HCT116 (cell line): ENCODE measurements at regions not wholly inside any gene's neighbourhood (a gene's known extent, or its start where the extent isn't known, plus 50 kb on each side); places are given as distances from the start of the nearest gene placed in this dataset.

Experiments used
- ATAC-seq: fragments of 200-7000 bp; cut with Tn5 transposase; 2 replicates; pipeline ENCODE4 v1.9.1; 2020; ENCODE audit warnings: mild to moderate bottlenecking, moderate library complexity
- BruUV-seq: library from RNA; stranded (reverse); fragments of 400-500 nt; replicated peaks from 2 replicates; lab custom pipeline; 2021; lab: Mats Ljungman, UMichigan
- CTCF ChIA-PET: fragments of 300-600 bp; sonication (Branson Sonifier 250); formaldehyde crosslinking; loops from one replicate; lab custom pipeline; 2021; ENCODE audit warnings: antibody characterized with exemption; lab: Charles Lee
- POLR2A ChIA-PET: fragments of 300-600, 350-600 bp; sonication (Branson Sonifier 250); formaldehyde crosslinking; loops from one replicate; lab custom pipeline; 2021; ENCODE audit warnings: antibody characterized with exemption; lab: Charles Lee
- RAD21 ChIA-PET, 2 experiments: fragments of 300-600 bp; sonication (Branson Sonifier 250); formaldehyde crosslinking; loops; one replicate each; lab custom pipeline; 2023; ENCODE audit warnings: low total read pairs in 2 of 2; ENCODE audit not compliant: uncharacterized antibody in 2 of 2, unreplicated experiment in 2 of 2, low non-redundant PET in 1 of 2; lab: Charles Lee
- DNase-seq: peaks from one replicate; pipeline ENCODE4 v3.0.0-alpha.2; 2010; ENCODE audit warnings: low read depth, low spot score
- H2AFZ ChIP-seq: fragments of 200-600 bp; shearing (Covaris generic), sonication (generic); 2 replicates; pipeline ENCODE4 v1.6.1; 2017; ENCODE audit warnings: low read depth, mixed run types, mixed read lengths, antibody characterized with exemption, low read length; ENCODE audit not compliant: poor library complexity, severe bottlenecking
- H3K27ac ChIP-seq: 2 replicates; pipeline ENCODE4 v1.5.1; 2012; ENCODE audit warnings: low read depth, low read length
- H3K27me3 ChIP-seq: fragments of 200-600 bp; sonication (generic); 2 replicates; pipeline ENCODE4 v1.6.1; 2016; ENCODE audit warnings: mixed run types, low read length, mixed read lengths; ENCODE audit not compliant: insufficient read depth
- H3K36me3 ChIP-seq, 2 experiments: fragments of 200-500 bp in 1 of 2; fragments of 200-600 bp in 1 of 2; sonication (Bioruptor generic) in 1 of 2; sonication (generic) in 1 of 2; 2 replicates each; pipeline versions ENCODE4 v1.5.1 to v1.6.1; 2014 to 2016; ENCODE audit warnings: low read length in 2 of 2, inconsistent platforms in 1 of 2, mixed read lengths in 1 of 2, mixed run types in 1 of 2; ENCODE audit not compliant: insufficient read depth in 2 of 2, control insufficient read depth in 1 of 2
- H3K4me1 ChIP-seq, 2 experiments: fragments of 200-600 bp in 1 of 2; sonication (generic) in 1 of 2; 2 replicates each; pipeline versions ENCODE4 v1.5.1 to v1.6.1; 2012 to 2017; ENCODE audit warnings: low read length in 2 of 2, inconsistent platforms in 1 of 2, mild to moderate bottlenecking in 1 of 2, mixed read lengths in 1 of 2, mixed run types in 1 of 2, moderate library complexity in 1 of 2; ENCODE audit not compliant: insufficient read depth in 2 of 2, control insufficient read depth in 1 of 2
- H3K4me2 ChIP-seq: fragments of 200-600 bp; sonication (generic); 2 replicates; pipeline ENCODE4 v1.6.1; 2017; ENCODE audit warnings: mixed run types, low read length, mixed read lengths
- H3K4me3 ChIP-seq, 2 experiments: fragments of 200-600 bp in 1 of 2; sonication (generic) in 1 of 2; replicated peaks in 1 of 2; 2 replicates each; pipeline ENCODE4 v1.5.1; 2011 to 2016; ENCODE audit warnings: low read length in 2 of 2, control low read depth in 1 of 2, low read depth in 1 of 2, mild to moderate bottlenecking in 1 of 2, mixed read lengths in 1 of 2, mixed run types in 1 of 2
- H3K79me2 ChIP-seq: fragments of 200-600 bp; sonication (generic); 2 replicates; pipeline ENCODE4 v1.6.1; 2017; ENCODE audit warnings: mild to moderate bottlenecking, mixed run types, low read length, moderate library complexity, mixed read lengths; ENCODE audit not compliant: insufficient read depth
- H3K9ac ChIP-seq: fragments of 200-600 bp; sonication (generic); 2 replicates; pipeline ENCODE4 v1.6.1; 2016; ENCODE audit warnings: low read length, mixed read lengths
- H3K9me2 ChIP-seq: fragments of 200-600 bp; sonication (generic), shearing (Covaris generic); 2 replicates; pipeline ENCODE4 v1.6.1; 2017; ENCODE audit warnings: mixed run types, mild to moderate bottlenecking, moderate library complexity; ENCODE audit not compliant: insufficient read depth
- H3K9me3 ChIP-seq, 2 experiments: fragments of 200-500 bp in 1 of 2; fragments of 200-600 bp in 1 of 2; sonication (Bioruptor generic) in 1 of 2; sonication (generic) in 1 of 2; 2 replicates each; pipeline ENCODE4 v1.6.1; 2014 to 2017; ENCODE audit warnings: low read length in 2 of 2, mixed read lengths in 2 of 2, inconsistent platforms in 1 of 2, low read depth in 1 of 2, mild to moderate bottlenecking in 1 of 2, mixed run types in 1 of 2, moderate library complexity in 1 of 2; ENCODE audit not compliant: control insufficient read depth in 1 of 2, insufficient read depth in 1 of 2
- H4K20me1 ChIP-seq: fragments of 200-600 bp; sonication (generic), shearing (Covaris generic); 2 replicates; pipeline ENCODE4 v1.6.1; 2017; ENCODE audit warnings: mixed run types, mild to moderate bottlenecking, moderate library complexity; ENCODE audit not compliant: insufficient read depth
- EGR1 ChIP-seq: IDR thresholded peaks from 2 replicates; pipeline ENCODE4 v1.6.1; 2012; ENCODE audit warnings: low read depth
- ELF1 ChIP-seq: IDR thresholded peaks from 2 replicates; pipeline ENCODE4 v1.6.1; 2012; ENCODE audit warnings: low read depth, borderline replicate concordance
- EZH2 ChIP-seq: fragments of 200-600 bp; sonication (generic); IDR thresholded peaks from 2 replicates; pipeline ENCODE4 v1.6.1; 2017; ENCODE audit warnings: antibody characterized with exemption, mixed run types
- EZH2phosphoT487 ChIP-seq: fragments of 200-600 bp; IDR thresholded peaks from 2 replicates; pipeline ENCODE4 v1.6.1; 2018; ENCODE audit warnings: antibody characterized with exemption, borderline replicate concordance
- JUND ChIP-seq: IDR thresholded peaks from 2 replicates; pipeline ENCODE4 v1.6.1; 2012
- POLR2AphosphoS5 ChIP-seq: IDR thresholded peaks from 2 replicates; pipeline ENCODE4 v1.6.1; 2011; ENCODE audit warnings: mild to moderate bottlenecking, low read depth, low read length, moderate library complexity
- RAD21 ChIP-seq: IDR thresholded peaks from 2 replicates; pipeline ENCODE4 v1.6.1; 2012; ENCODE audit warnings: low read depth, mild to moderate bottlenecking
- REST ChIP-seq: IDR thresholded peaks from 2 replicates; pipeline ENCODE4 v1.6.1; 2012; ENCODE audit warnings: low read depth
- SP1 ChIP-seq: IDR thresholded peaks from 2 replicates; pipeline ENCODE4 v1.6.1; 2012; ENCODE audit warnings: low read depth
- SRF ChIP-seq: IDR thresholded peaks from 2 replicates; pipeline ENCODE4 v1.6.1; 2012; ENCODE audit warnings: low read depth
- YY1 ChIP-seq: IDR thresholded peaks from 2 replicates; pipeline ENCODE4 v1.6.1; 2011; ENCODE audit warnings: low read length, low read depth, moderate library complexity, mild to moderate bottlenecking; ENCODE audit not compliant: insufficient replicate concordance; ENCODE audit errors: extremely low read depth
- ZBTB33 ChIP-seq: IDR thresholded peaks from 2 replicates; pipeline ENCODE4 v1.6.1; 2011; ENCODE audit warnings: mild to moderate bottlenecking, low read length, moderate library complexity; ENCODE audit not compliant: insufficient replicate concordance; ENCODE audit errors: extremely low read depth
- ZNF274 ChIP-seq: fragments of 200-500 bp; sonication (Bioruptor generic); IDR thresholded peaks from 2 replicates; pipeline ENCODE4 v1.6.1; 2014; ENCODE audit warnings: mild to moderate bottlenecking, low read depth, low read length, inconsistent platforms
- intact Hi-C: fragments of 100-400 bp; cut with micrococcal nuclease; formaldehyde crosslinking; loops from 2 replicates; pipeline ENCODE4 v1.10.0; 2022

- H3K4me2 ChIP-seq = no peak overlapping the region
- no peaks in the 10 kb centered on the region for H4K20me1 ChIP-seq
- no peak for ATAC-seq
- H3K4me3 ChIP-seq = no peak overlapping the region
- no peak overlapping the region for H2AFZ ChIP-seq
- ChIA-PET CTCF (no interaction called here), RAD21 (no interaction called here), POLR2A (no interaction called here)
- H3K36me3 ChIP-seq = no peaks in the 10 kb centered on the region
- BruUV-seq = no TSS peak
- no peaks in the 10 kb centered on the region for H3K27me3 ChIP-seq
- no peak for DNase-seq
- no peaks in the 10 kb centered on the region for H3K4me1 ChIP-seq
- H3K9me2 ChIP-seq = no peaks in the 10 kb centered on the region
- TF ChIP-seq EZH2phosphoT487 = no peak
- TF ChIP-seq JUND = no peak
- TF ChIP-seq YY1 = no peak
- no peak for TF ChIP-seq SP1
- TF ChIP-seq RAD21 = no peak
- TF ChIP-seq REST = no peak
- TF ChIP-seq SRF = no peak
- TF ChIP-seq ZBTB33 = no peak
- no peak for TF ChIP-seq ZNF274
- no peak for TF ChIP-seq EZH2
- no peak for TF ChIP-seq ELF1
- no peak for TF ChIP-seq POLR2AphosphoS5
- no peak for TF ChIP-seq EGR1
- no peaks in the 10 kb centered on the region for H3K79me2 ChIP-seq
- H3K9ac ChIP-seq = no peak overlapping the region
- no peak overlapping the region for H3K27ac ChIP-seq
- intact Hi-C loops = no loop called here
- H3K9me3 ChIP-seq = no peaks in the 10 kb centered on the region
Measured at GRCh38 chr10:131745591-131745990, 155.2 kb upstream of the PPP2R2D start.
